ENCODE measurements at regions not wholly inside any gene's neighbourhood (a gene's known extent, or its start where the extent isn't known, plus 50 kb on each side); places are given as distances from the start of the nearest gene placed in this dataset.

- POLR2A ChIA-PET: interaction anchor here (0.6 kb wide), 1 partner anchor 1426 kb away, joined by 3 read pairs; no protein-coding TSS in a partner anchor
- BruUV-seq (replicated peaks): no TSS peak
Measured at GRCh38 chr16:87042551-87043230, 274.5 kb downstream of the C16orf95 start.

GRCh38 chr16:87043231-87044031 lies 273.8 kb downstream of the C16orf95 start:
- Histone ChIP-seq H3K9me2 (ENCODE audit: insufficient read depth, low read length) (no peaks in the 10 kb centered on the region), H3K4me2 (ENCODE audit: low read length) (no peak overlapping the region), H3K9me3 (ENCODE audit: low read length) (no peaks in the 10 kb centered on the region), H3K4me3 (ENCODE audit: low read depth, low read length, poor library complexity, severe bottlenecking) (no peak overlapping the region), H4K20me1 (ENCODE audit: insufficient read depth, low read length) (no peaks in the 10 kb centered on the region), H3K4me1 (ENCODE audit: insufficient read depth, low read length, poor library complexity, severe bottlenecking) (no peaks in the 10 kb centered on the region), H3K27ac (ENCODE audit: low read depth, low read length, poor library complexity, severe bottlenecking) (no peak overlapping the region), H2AFZ (ENCODE audit: low read length) (no peak overlapping the region), H3K79me2 (ENCODE audit: insufficient read depth, low read depth, low read length) (no peaks in the 10 kb centered on the region), H3K36me3 (ENCODE audit: insufficient read depth, low read length) (no peaks in the 10 kb centered on the region)
- ChIA-PET POLR2A (interaction anchor here (0.5 kb wide), 1 partner anchor 18 kb away, joined by 3 read pairs; no protein-coding TSS in a partner anchor), CTCF (ENCODE audit: unreplicated experiment) (no interaction called here)
- intact Hi-C loops (cut with micrococcal nuclease; ENCODE audit: unreplicated experiment): no loop called here
- BruUV-seq (replicated peaks): no TSS peak
- TF ChIP-seq CTCF (conservative IDR thresholded peaks at IDR 0.05; ENCODE audit: low read length): no peak
- no peak for TF ChIP-seq EZH2phosphoT487 (IDR thresholded peaks at IDR 0.05; ENCODE audit: borderline replicate concordance, low read depth, low read length)
- no peak for DNase-seq (ENCODE audit: low spot score)

More at GRCh38 chr16:87042551-87043230, 274.5 kb downstream of the C16orf95 start:
- Histone ChIP-seq H3K9me3 (ENCODE audit: low read length) (no peaks in the 10 kb centered on the region), H3K4me1 (ENCODE audit: insufficient read depth, low read length, poor library complexity, severe bottlenecking) (no peaks in the 10 kb centered on the region), H3K4me3 (ENCODE audit: low read depth, low read length, poor library complexity, severe bottlenecking) (no peak overlapping the region), H3K79me2 (ENCODE audit: insufficient read depth, low read depth, low read length) (no peaks in the 10 kb centered on the region), H2AFZ (ENCODE audit: low read length) (no peak overlapping the region), H3K36me3 (ENCODE audit: insufficient read depth, low read length) (no peaks in the 10 kb centered on the region), H4K20me1 (ENCODE audit: insufficient read depth, low read length) (no peaks in the 10 kb centered on the region), H3K9me2 (ENCODE audit: insufficient read depth, low read length) (no peaks in the 10 kb centered on the region), H3K27ac (ENCODE audit: low read depth, low read length, poor library complexity, severe bottlenecking) (no peak overlapping the region), H3K4me2 (ENCODE audit: low read length) (no peak overlapping the region)
- no peak for TF ChIP-seq CTCF (conservative IDR thresholded peaks at IDR 0.05; ENCODE audit: low read length)
- CTCF ChIA-PET (ENCODE audit: unreplicated experiment): no interaction called here
- intact Hi-C loops (cut with micrococcal nuclease; ENCODE audit: unreplicated experiment): no loop called here
- DNase-seq (ENCODE audit: low spot score): no peak

GRCh38 chr16:87044032-87044382 lies 273.2 kb downstream of the C16orf95 start:
- TF ChIP-seq EZH2phosphoT487 (IDR thresholded peaks at IDR 0.05; ENCODE audit: borderline replicate concordance, low read depth, low read length): no peak
- TF ChIP-seq CTCF (conservative IDR thresholded peaks at IDR 0.05; ENCODE audit: low read length): no peak
- Histone ChIP-seq H3K9me2 (ENCODE audit: insufficient read depth, low read length) (no peaks in the 10 kb centered on the region), H3K79me2 (ENCODE audit: insufficient read depth, low read depth, low read length) (no peaks in the 10 kb centered on the region), H3K27ac (ENCODE audit: low read depth, low read length, poor library complexity, severe bottlenecking) (no peak overlapping the region), H3K4me2 (ENCODE audit: low read length) (no peak overlapping the region), H3K4me3 (ENCODE audit: low read depth, low read length, poor library complexity, severe bottlenecking) (no peak overlapping the region), H2AFZ (ENCODE audit: low read length) (no peak overlapping the region), H3K9me3 (ENCODE audit: low read length) (no peaks in the 10 kb centered on the region), H4K20me1 (ENCODE audit: insufficient read depth, low read length) (no peaks in the 10 kb centered on the region), H3K4me1 (ENCODE audit: insufficient read depth, low read length, poor library complexity, severe bottlenecking) (no peaks in the 10 kb centered on the region), H3K36me3 (ENCODE audit: insufficient read depth, low read length) (no peaks in the 10 kb centered on the region)
- no TSS peak for BruUV-seq (replicated peaks)
- POLR2A ChIA-PET: interaction anchor here (0.5 kb wide), 1 partner anchor 19 kb away, joined by 3 read pairs; no protein-coding TSS in a partner anchor
- DNase-seq (ENCODE audit: low spot score): no peak
- CTCF ChIA-PET (ENCODE audit: unreplicated experiment): no interaction called here
- intact Hi-C loops (cut with micrococcal nuclease; ENCODE audit: unreplicated experiment): no loop called here

Data from OCI-LY7 (cell line).